NCI-H2029 (cell line): ENCODE measurements at regions not wholly inside any gene's neighbourhood (a gene's known extent, or its start where the extent isn't known, plus 50 kb on each side); places are given as distances from the start of the nearest gene placed in this dataset.
"Not testable (repeated sequence)": the region's sequence is repeated elsewhere in the genome, so short reads cannot be mapped to it uniquely, and the experiment has no call there.

Source experiments
- DNase-seq: peaks from one replicate; lab custom pipeline; 2025; lab: John Stamatoyannopoulos, UW

GRCh38 chr7:20083781-20084180, 133.4 kb downstream of the MACC1 start:
- no peak for DNase-seq

DNA sequence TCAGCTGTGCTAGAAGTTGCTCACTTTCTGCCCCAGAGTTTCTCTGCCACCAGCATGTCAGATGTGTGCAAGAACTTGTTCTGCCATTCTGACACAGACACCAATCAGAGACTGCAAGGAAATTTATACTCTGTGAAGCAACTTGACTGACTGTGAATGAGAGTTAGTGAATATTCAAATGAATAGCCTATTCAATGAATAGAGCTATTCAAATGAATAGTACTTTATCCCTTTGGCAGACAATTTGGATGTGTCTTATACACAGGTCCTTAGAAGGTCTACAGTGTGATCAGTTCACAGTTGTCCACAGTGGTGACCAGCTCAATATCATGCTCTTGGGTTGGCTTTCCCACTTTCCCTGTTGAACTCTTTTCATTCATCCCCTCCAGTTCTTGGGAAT, 138.1 kb downstream of the MACC1 start:
- no peak for DNase-seq

GRCh38 chr7:20076835-20077234, 140.3 kb downstream of the MACC1 start:
- DNase-seq: no peak

DNA sequence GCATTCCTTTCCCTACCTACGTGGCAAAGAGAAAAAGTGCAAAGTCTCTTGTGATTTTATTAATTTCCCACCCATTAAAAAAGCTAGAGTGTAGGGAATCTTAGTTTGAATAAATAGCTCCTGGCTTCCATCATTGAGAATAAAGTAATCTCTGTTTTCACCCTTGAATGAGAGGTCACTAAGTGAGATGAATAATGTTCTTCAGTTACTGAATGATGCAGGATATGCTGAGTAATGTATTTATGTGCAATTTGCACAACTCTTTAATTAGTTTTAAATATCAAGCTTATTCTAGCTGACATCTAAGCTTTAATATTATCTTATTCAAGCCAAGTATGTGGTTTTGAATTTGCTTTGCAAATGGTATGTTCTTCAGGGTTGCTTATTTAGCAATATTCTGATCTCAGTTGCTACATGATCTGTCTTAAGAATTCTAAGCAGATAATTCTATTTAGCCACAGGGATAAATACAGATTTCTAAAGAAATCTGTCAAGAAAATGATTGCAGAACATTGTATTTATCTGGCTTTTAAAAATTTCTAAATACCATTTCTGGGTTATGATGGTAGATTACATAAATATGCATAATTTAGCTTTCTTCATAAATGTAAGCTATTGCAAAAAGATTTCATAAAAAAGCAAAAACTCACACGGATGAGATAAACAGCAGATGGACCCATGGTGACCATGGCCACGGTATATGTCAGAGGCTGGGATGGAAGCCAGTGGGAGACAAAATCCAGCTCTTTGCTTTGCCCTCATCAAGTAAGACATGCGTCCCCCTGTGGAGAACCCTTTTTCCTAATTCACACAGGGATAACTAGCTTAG, 141.0 kb downstream of the MACC1 start:
- DNase-seq: no peak

- DNase-seq: no peak
Observed at GRCh38 chr7:20075440-20075839, 141.7 kb downstream of the MACC1 start.

- DNase-seq: not testable (repeated sequence)
Observed at GRCh38 chr7:20068004-20068403, 149.2 kb downstream of the MACC1 start.

- DNase-seq: no peak
Observed at GRCh38 chr7:20064974-20065862, 152.0 kb downstream of the MACC1 start.

DNA sequence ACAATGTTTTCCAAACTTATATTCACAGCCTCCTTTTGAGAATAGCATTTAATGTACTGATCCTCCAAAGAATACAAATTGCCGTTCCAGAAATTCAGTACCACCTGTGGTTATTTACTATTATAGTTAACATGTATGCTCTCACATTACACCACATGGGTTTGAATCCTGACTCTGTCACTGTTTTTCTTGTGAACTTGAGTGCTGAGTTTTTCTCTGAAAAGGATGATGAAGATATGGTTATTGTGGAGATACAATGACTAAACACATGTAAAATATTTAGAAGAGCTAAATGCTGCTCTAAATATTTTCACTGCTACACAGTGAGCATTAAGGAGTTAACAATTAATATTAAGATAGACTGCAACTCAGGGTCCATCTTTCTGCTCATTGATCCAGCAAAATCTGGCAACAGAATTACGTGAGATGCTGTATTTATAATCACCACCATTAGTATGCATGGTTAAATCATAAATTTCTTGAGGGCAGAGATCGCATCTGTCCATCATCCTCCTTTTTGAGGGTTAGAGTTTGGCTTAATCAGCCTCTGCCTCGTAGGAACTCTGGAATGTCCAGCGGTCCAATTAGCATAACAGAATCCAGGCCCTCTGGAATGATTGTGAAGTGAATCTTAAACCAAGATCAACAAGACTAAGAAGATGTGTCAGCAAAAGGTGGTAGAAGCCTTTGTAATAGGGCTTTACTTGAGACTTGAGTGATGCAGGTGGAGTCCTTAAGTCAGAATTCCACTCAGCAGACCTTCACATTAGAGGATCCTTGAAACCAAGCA, 152.8 kb downstream of the MACC1 start:
- DNase-seq: no peak

- DNase-seq: no peak
Observed at GRCh38 chr7:20063644-20064043, 153.5 kb downstream of the MACC1 start.

DNA sequence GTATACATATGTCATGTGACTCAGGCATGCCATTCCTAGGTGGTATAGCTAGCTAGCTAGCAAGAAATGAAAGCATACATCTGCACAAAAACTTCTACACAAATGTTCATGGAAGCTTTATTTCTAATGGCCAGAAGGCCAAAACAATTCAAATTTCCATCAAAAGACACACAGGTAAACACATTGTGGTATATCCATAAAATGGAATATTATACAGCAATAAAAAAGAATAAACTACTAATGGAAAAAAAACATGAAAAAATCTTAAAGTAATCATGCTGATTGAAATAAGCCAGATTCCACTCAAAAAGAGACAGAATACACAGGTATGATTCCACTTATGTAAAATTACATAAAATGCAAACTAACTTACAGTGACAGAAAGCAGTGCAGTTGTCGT, 154.3 kb downstream of the MACC1 start:
- no peak for DNase-seq

DNA sequence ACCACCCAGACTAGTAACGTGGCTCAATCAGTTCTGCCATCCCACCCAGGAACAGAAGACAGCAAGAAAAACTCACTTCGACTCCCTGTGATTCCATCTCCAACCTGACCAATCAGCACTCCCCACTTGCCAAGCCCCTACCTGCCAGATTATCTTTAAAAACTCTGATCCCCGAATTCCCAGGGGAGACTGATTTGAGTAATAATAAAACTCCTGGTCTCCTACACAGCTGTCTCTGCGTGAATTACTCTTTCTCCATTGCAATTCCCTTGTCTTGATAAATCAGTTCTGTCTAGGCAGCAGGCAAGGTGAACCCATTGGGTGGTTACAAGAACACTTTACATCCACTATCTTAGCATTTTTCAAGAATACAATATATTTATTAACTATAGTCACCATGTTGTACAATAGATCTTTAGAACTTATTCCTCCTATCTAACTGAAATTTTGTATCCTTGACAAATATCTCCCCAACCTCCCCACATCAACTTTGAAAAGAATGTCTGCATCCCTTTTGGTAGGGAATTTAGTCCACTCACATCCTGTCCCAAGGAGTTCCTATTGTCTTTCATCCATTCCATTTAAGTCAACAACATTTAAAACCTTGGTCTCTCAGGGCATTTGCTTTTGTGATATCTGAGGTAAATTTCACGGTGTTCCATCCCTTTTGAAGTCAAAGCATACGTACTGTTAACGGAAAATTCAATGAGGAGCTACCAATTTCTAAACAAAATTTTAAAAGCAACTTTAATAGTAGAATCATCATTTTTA, 163.7 kb downstream of the MACC1 start:
- DNase-seq: no peak

- DNase-seq: no peak
Observed at GRCh38 chr7:20050241-20050966, 166.8 kb downstream of the MACC1 start.

- no peak for DNase-seq
Observed at GRCh38 chr7:20038676-20039075, 178.5 kb downstream of the MACC1 start.

DNA sequence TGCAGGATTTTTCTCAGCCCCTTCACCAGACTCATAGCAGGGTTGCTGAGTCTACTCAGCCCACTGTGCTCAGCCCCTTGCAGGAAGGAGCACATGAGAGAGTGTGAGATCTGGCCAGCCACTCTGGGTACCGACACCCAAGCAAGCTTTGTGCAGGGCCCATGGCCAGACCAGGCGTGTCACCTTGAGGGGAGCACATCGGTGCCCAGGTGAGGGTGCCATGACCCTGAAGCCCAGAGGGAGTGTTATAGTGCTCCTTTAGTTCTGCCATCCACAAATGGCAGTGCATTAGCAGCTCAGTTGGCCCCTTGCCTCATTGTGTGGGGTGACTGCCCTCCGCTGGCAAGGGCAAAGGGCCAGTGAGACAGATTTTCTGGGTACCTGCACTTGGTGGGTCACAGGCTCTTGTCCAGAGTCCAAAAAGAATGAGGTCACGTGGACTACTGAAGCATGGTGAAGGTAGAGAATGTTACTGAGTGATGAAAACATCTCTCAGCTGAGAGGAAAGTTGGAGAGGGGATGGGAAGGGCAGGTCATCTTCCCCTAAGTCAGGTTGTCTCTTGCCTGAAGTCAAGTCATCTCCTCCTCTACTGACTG, 181.8 kb downstream of the MACC1 start:
- no peak for DNase-seq

- no peak for DNase-seq
Observed at GRCh38 chr7:20033621-20034400, 183.4 kb downstream of the MACC1 start.

DNA sequence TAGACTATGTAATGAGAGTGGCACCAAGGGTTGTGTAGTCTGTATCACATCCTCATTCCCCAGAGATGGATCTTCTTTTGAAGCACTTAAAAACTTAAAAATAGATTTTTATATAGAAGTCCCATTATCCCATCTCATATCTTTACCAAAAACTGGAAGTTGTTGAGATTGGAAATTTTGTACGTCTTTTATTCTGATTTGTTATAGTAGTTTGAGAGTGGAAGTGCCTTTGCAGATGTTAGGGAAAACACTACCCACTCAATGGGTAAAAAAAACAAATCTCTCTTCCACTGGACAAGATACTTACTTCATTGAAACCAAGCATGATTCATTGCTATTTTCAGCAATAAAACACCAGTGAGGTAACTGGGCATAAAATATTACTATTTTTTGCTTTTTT, 184.4 kb downstream of the MACC1 start:
- DNase-seq: no peak

DNA sequence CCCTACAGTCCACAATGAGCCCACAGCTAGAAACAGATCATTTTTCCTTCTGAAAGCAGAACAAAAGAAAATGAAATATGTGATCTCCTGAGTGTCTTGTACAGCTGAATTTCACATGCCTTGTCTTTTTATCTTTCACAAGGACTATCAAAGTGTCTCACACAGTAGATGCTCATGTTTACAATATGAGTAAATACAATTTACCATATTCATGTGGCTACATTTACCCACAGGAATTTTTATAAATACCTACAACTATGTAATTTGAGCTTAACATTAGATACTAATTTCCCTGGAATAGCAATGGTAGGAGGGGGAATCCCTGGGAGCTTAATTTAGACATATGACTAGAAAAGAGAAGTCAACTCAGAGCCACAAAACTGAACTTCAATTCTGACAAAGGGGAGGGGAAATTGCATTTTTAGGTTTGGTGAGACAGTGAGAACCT, 186.2 kb downstream of the MACC1 start:
- DNase-seq: no peak

- no peak for DNase-seq
Observed at GRCh38 chr7:20030417-20030816, 186.8 kb downstream of the MACC1 start.

GRCh38 chr7:20026762-20027161, 190.4 kb downstream of the MACC1 start:
- DNase-seq: no peak

DNA sequence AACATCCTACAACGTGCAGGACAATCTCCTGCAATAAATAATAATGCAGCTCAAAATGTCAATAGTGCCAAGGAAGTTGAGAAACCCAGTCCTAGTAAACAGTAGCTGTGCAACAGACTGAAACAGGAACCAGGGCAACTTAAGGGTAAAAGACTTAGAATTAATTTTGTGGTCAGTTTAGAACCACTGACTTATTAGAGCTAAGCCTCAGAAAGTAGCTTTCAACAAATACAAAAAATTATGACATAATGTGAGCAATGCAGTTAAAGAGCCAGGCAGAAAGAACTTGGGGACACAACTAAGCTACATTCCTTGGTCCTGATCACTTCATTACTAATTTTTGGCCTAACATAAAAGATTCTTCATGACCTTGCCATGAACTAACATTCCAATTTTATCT, 195.4 kb downstream of the MACC1 start:
- no peak for DNase-seq
